B cell (primary cell): ENCODE measurements at regions not wholly inside any gene's neighbourhood (a gene's known extent, or its start where the extent isn't known, plus 50 kb on each side); places are given as distances from the start of the nearest gene placed in this dataset.

Source experiments
- EZH2 ChIP-seq: IDR thresholded peaks from 2 replicates; pipeline ENCODE4 v1.6.1; 2012; ENCODE audit warnings: borderline replicate concordance, low read depth, mild to moderate bottlenecking, moderate library complexity, low read length; ENCODE audit not compliant: insufficient read depth, poor library complexity, severe bottlenecking
- TF ChIP-seq, protein P1 (sequence below): fragments of 200-600 bp; IDR thresholded peaks from one replicate; pipeline ENCODE4 v1.8.0; 2022; ENCODE audit warnings: antibody characterized with exemption, mild to moderate bottlenecking

- TF ChIP-seq, protein P1, sequence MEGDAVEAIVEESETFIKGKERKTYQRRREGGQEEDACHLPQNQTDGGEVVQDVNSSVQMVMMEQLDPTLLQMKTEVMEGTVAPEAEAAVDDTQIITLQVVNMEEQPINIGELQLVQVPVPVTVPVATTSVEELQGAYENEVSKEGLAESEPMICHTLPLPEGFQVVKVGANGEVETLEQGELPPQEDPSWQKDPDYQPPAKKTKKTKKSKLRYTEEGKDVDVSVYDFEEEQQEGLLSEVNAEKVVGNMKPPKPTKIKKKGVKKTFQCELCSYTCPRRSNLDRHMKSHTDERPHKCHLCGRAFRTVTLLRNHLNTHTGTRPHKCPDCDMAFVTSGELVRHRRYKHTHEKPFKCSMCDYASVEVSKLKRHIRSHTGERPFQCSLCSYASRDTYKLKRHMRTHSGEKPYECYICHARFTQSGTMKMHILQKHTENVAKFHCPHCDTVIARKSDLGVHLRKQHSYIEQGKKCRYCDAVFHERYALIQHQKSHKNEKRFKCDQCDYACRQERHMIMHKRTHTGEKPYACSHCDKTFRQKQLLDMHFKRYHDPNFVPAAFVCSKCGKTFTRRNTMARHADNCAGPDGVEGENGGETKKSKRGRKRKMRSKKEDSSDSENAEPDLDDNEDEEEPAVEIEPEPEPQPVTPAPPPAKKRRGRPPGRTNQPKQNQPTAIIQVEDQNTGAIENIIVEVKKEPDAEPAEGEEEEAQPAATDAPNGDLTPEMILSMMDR = no peak
- TF ChIP-seq EZH2 = no peak
Measured at GRCh38 chr7:4525884-4526283, 156.2 kb upstream of the FOXK1 start.
